HG03520 (cell line): ENCODE measurements at regions not wholly inside any gene's neighbourhood (a gene's known extent, or its start where the extent isn't known, plus 50 kb on each side); places are given as distances from the start of the nearest gene placed in this dataset.
"Not testable (repeated sequence)": the region's sequence is repeated elsewhere in the genome, so short reads cannot be mapped to it uniquely, and the experiment has no call there.

Experiments used
- ATAC-seq: cut with Tn5 transposase; IDR thresholded peaks from one replicate; pipeline ENCODE4 v1.9.1; 2021; ENCODE audit warnings: mild to moderate bottlenecking, moderate library complexity; ENCODE audit not compliant: unreplicated experiment

- no peak for ATAC-seq
Measured at GRCh38 chr7:14973712-14974428, 71.3 kb upstream of the DGKB start.

- ATAC-seq: not testable (repeated sequence)
Measured at GRCh38 chr7:14971678-14972077, 69.1 kb upstream of the DGKB start.

- ATAC-seq: not testable (repeated sequence)
Measured at GRCh38 chr7:14967376-14967775, 64.8 kb upstream of the DGKB start.

- ATAC-seq: no peak
Measured at GRCh38 chr7:14962778-14963177, 60.2 kb upstream of the DGKB start.

GRCh38 chr7:14960721-14961120 is 58.2 kb upstream of the DGKB start:
- no peak for ATAC-seq

GRCh38 chr7:14959339-14959738 is 56.8 kb upstream of the DGKB start:
- ATAC-seq: no peak

- no peak for ATAC-seq
Measured at GRCh38 chr7:14954035-14954434, 51.5 kb upstream of the DGKB start.
